ENCODE measurements at regions not wholly inside any gene's neighbourhood (a gene's known extent, or its start where the extent isn't known, plus 50 kb on each side); places are given as distances from the start of the nearest gene placed in this dataset.

- no peaks in the 10 kb centered on the region for H3K9me3 ChIP-seq (ENCODE audit: control insufficient read depth, low read length)
- no peak overlapping the region for H3K27ac ChIP-seq (ENCODE audit: insufficient read depth, low read length, poor library complexity, severe bottlenecking)
- no peak overlapping the region for H3K4me3 ChIP-seq (ENCODE audit: insufficient read depth, low read depth, low read length, poor library complexity, severe bottlenecking)
Observed at GRCh38 chr1:193342811-193343210, 156.4 kb upstream of the B3GALT2 start.

GRCh38 chr1:193340331-193340730 is 153.9 kb upstream of the B3GALT2 start:
- Histone ChIP-seq H3K4me3 (ENCODE audit: insufficient read depth, low read depth, low read length, poor library complexity, severe bottlenecking) (no peak overlapping the region), H3K36me3 (ENCODE audit: control insufficient read depth, insufficient read depth, low read length) (no peaks in the 10 kb centered on the region), H3K4me1 (ENCODE audit: control insufficient read depth, insufficient read depth, low read length, poor library complexity, severe bottlenecking) (no peaks in the 10 kb centered on the region), H3K9me3 (ENCODE audit: control insufficient read depth, low read length) (no peaks in the 10 kb centered on the region), H3K27ac (ENCODE audit: insufficient read depth, low read length, poor library complexity, severe bottlenecking) (no peak overlapping the region), H3K27me3 (replicated peaks; ENCODE audit: control insufficient read depth, insufficient read depth, low read length, poor library complexity, severe bottlenecking) (no peaks in the 10 kb centered on the region)
- no peak for DNase-seq

More at GRCh38 chr1:193342811-193343210, 156.4 kb upstream of the B3GALT2 start:
- Histone ChIP-seq H3K27me3 (replicated peaks; ENCODE audit: control insufficient read depth, insufficient read depth, low read length, poor library complexity, severe bottlenecking) (no peaks in the 10 kb centered on the region), H3K36me3 (ENCODE audit: control insufficient read depth, insufficient read depth, low read length) (no peaks in the 10 kb centered on the region), H3K4me1 (ENCODE audit: control insufficient read depth, insufficient read depth, low read length, poor library complexity, severe bottlenecking) (no peaks in the 10 kb centered on the region)
- no peak for DNase-seq

- Histone ChIP-seq H3K9me3 (ENCODE audit: control insufficient read depth, low read length) (no peaks in the 10 kb centered on the region), H3K27me3 (replicated peaks; ENCODE audit: control insufficient read depth, insufficient read depth, low read length, poor library complexity, severe bottlenecking) (no peaks in the 10 kb centered on the region), H3K4me3 (ENCODE audit: insufficient read depth, low read depth, low read length, poor library complexity, severe bottlenecking) (no peak overlapping the region), H3K36me3 (ENCODE audit: control insufficient read depth, insufficient read depth, low read length) (no peaks in the 10 kb centered on the region), H3K27ac (ENCODE audit: insufficient read depth, low read length, poor library complexity, severe bottlenecking) (no peak overlapping the region), H3K4me1 (ENCODE audit: control insufficient read depth, insufficient read depth, low read length, poor library complexity, severe bottlenecking) (no peaks in the 10 kb centered on the region)
- no peak for DNase-seq
Observed at GRCh38 chr1:193339401-193339800, 153.0 kb upstream of the B3GALT2 start.

GRCh38 chr1:193338194-193338593 is 151.8 kb upstream of the B3GALT2 start:
- DNase-seq, result no peak
- no peaks in the 10 kb centered on the region for H3K4me1 ChIP-seq (ENCODE audit: control insufficient read depth, insufficient read depth, low read length, poor library complexity, severe bottlenecking)
- no peak overlapping the region for H3K27ac ChIP-seq (ENCODE audit: insufficient read depth, low read length, poor library complexity, severe bottlenecking)
- no peaks in the 10 kb centered on the region for H3K36me3 ChIP-seq (ENCODE audit: control insufficient read depth, insufficient read depth, low read length)
- H3K27me3 ChIP-seq (replicated peaks; ENCODE audit: control insufficient read depth, insufficient read depth, low read length, poor library complexity, severe bottlenecking), result no peaks in the 10 kb centered on the region
- no peaks in the 10 kb centered on the region for H3K9me3 ChIP-seq (ENCODE audit: control insufficient read depth, low read length)
- H3K4me3 ChIP-seq (ENCODE audit: insufficient read depth, low read depth, low read length, poor library complexity, severe bottlenecking), result no peak overlapping the region

GRCh38 chr1:193335806-193336428 is 149.5 kb upstream of the B3GALT2 start:
- Histone ChIP-seq H3K4me3 (ENCODE audit: insufficient read depth, low read depth, low read length, poor library complexity, severe bottlenecking) (no peak overlapping the region), H3K36me3 (ENCODE audit: control insufficient read depth, insufficient read depth, low read length) (no peaks in the 10 kb centered on the region), H3K9me3 (ENCODE audit: control insufficient read depth, low read length) (no peaks in the 10 kb centered on the region), H3K27me3 (replicated peaks; ENCODE audit: control insufficient read depth, insufficient read depth, low read length, poor library complexity, severe bottlenecking) (no peaks in the 10 kb centered on the region), H3K4me1 (ENCODE audit: control insufficient read depth, insufficient read depth, low read length, poor library complexity, severe bottlenecking) (no peaks in the 10 kb centered on the region), H3K27ac (ENCODE audit: insufficient read depth, low read length, poor library complexity, severe bottlenecking) (no peak overlapping the region)
- DNase-seq, result no peak

GRCh38 chr1:193333166-193333565 is 146.8 kb upstream of the B3GALT2 start:
- Histone ChIP-seq H3K4me3 (ENCODE audit: insufficient read depth, low read depth, low read length, poor library complexity, severe bottlenecking) (no peak overlapping the region), H3K27ac (ENCODE audit: insufficient read depth, low read length, poor library complexity, severe bottlenecking) (no peak overlapping the region), H3K27me3 (replicated peaks; ENCODE audit: control insufficient read depth, insufficient read depth, low read length, poor library complexity, severe bottlenecking) (no peaks in the 10 kb centered on the region), H3K36me3 (ENCODE audit: control insufficient read depth, insufficient read depth, low read length) (no peaks in the 10 kb centered on the region), H3K9me3 (ENCODE audit: control insufficient read depth, low read length) (no peaks in the 10 kb centered on the region), H3K4me1 (ENCODE audit: control insufficient read depth, insufficient read depth, low read length, poor library complexity, severe bottlenecking) (no peaks in the 10 kb centered on the region)
- DNase-seq, result no peak

GRCh38 chr1:193326296-193326695 is 139.9 kb upstream of the B3GALT2 start:
- Histone ChIP-seq H3K4me3 (ENCODE audit: insufficient read depth, low read depth, low read length, poor library complexity, severe bottlenecking) (no peak overlapping the region), H3K4me1 (ENCODE audit: control insufficient read depth, insufficient read depth, low read length, poor library complexity, severe bottlenecking) (no peaks in the 10 kb centered on the region), H3K9me3 (ENCODE audit: control insufficient read depth, low read length) (no peaks in the 10 kb centered on the region), H3K36me3 (ENCODE audit: control insufficient read depth, insufficient read depth, low read length) (no peaks in the 10 kb centered on the region), H3K27me3 (replicated peaks; ENCODE audit: control insufficient read depth, insufficient read depth, low read length, poor library complexity, severe bottlenecking) (no peaks in the 10 kb centered on the region), H3K27ac (ENCODE audit: insufficient read depth, low read length, poor library complexity, severe bottlenecking) (no peak overlapping the region)
- DNase-seq, result no peak

- Histone ChIP-seq H3K4me1 (ENCODE audit: control insufficient read depth, insufficient read depth, low read length, poor library complexity, severe bottlenecking) (no peaks in the 10 kb centered on the region), H3K9me3 (ENCODE audit: control insufficient read depth, low read length) (no peaks in the 10 kb centered on the region), H3K4me3 (ENCODE audit: insufficient read depth, low read depth, low read length, poor library complexity, severe bottlenecking) (no peak overlapping the region), H3K27me3 (replicated peaks; ENCODE audit: control insufficient read depth, insufficient read depth, low read length, poor library complexity, severe bottlenecking) (no peaks in the 10 kb centered on the region), H3K27ac (ENCODE audit: insufficient read depth, low read length, poor library complexity, severe bottlenecking) (no peak overlapping the region), H3K36me3 (ENCODE audit: control insufficient read depth, insufficient read depth, low read length) (no peaks in the 10 kb centered on the region)
- DNase-seq, result no peak
Observed at GRCh38 chr1:193325771-193326170, 139.4 kb upstream of the B3GALT2 start.

- H3K9me3 ChIP-seq (ENCODE audit: control insufficient read depth, low read length), result no peaks in the 10 kb centered on the region
- no peak overlapping the region for H3K4me3 ChIP-seq (ENCODE audit: insufficient read depth, low read depth, low read length, poor library complexity, severe bottlenecking)
- no peaks in the 10 kb centered on the region for H3K36me3 ChIP-seq (ENCODE audit: control insufficient read depth, insufficient read depth, low read length)
- DNase-seq, result no peak
- no peak overlapping the region for H3K27ac ChIP-seq (ENCODE audit: insufficient read depth, low read length, poor library complexity, severe bottlenecking)
- no peaks in the 10 kb centered on the region for H3K4me1 ChIP-seq (ENCODE audit: control insufficient read depth, insufficient read depth, low read length, poor library complexity, severe bottlenecking)
- no peaks in the 10 kb centered on the region for H3K27me3 ChIP-seq (replicated peaks; ENCODE audit: control insufficient read depth, insufficient read depth, low read length, poor library complexity, severe bottlenecking)
Observed at GRCh38 chr1:193325042-193325441, 138.6 kb upstream of the B3GALT2 start.

- H3K9me3 ChIP-seq (ENCODE audit: control insufficient read depth, low read length), result no peaks in the 10 kb centered on the region
- no peak for DNase-seq
- no peaks in the 10 kb centered on the region for H3K4me1 ChIP-seq (ENCODE audit: control insufficient read depth, insufficient read depth, low read length, poor library complexity, severe bottlenecking)
- no peak overlapping the region for H3K27ac ChIP-seq (ENCODE audit: insufficient read depth, low read length, poor library complexity, severe bottlenecking)
- H3K27me3 ChIP-seq (replicated peaks; ENCODE audit: control insufficient read depth, insufficient read depth, low read length, poor library complexity, severe bottlenecking), result no peaks in the 10 kb centered on the region
- no peak overlapping the region for H3K4me3 ChIP-seq (ENCODE audit: insufficient read depth, low read depth, low read length, poor library complexity, severe bottlenecking)
- no peaks in the 10 kb centered on the region for H3K36me3 ChIP-seq (ENCODE audit: control insufficient read depth, insufficient read depth, low read length)
Observed at GRCh38 chr1:193322211-193322610, 135.8 kb upstream of the B3GALT2 start.
